Activated CD8-positive, alpha-beta memory T cell treated with anti-CD3 and anti-CD28 coated beads, Interleukin-2, amount 10 ng/mL, durations not matched to agents 7 days and 5 days (primary cell): ENCODE measurements at regions not wholly inside any gene's neighbourhood (a gene's known extent, or its start where the extent isn't known, plus 50 kb on each side); places are given as distances from the start of the nearest gene placed in this dataset.

Source experiments
- ATAC-seq: fragments of 150-1000 bp; cut with Tn5 transposase; one replicate; pipeline ENCODE4 v1.10.0; 2021; ENCODE audit warnings: moderate library complexity
- CTCF ChIA-PET: fragments of 350-600 bp; sonication (Branson Sonifier 250); formaldehyde crosslinking; loops from one replicate; lab custom pipeline; 2021; ENCODE audit warnings: antibody characterized with exemption; lab: Charles Lee
- DNase-seq: peaks from one replicate; pipeline ENCODE4 v3.0.0-alpha.2; 2020
- H3K27ac Mint-ChIP-seq: one replicate; pipeline ENCODE4 v1.8.0; 2021; ENCODE audit warnings: mild to moderate bottlenecking, mixed read lengths
- H3K27me3 Mint-ChIP-seq: one replicate; pipeline ENCODE4 v1.8.0; 2021; ENCODE audit warnings: mixed read lengths
- H3K36me3 Mint-ChIP-seq: one replicate; pipeline ENCODE4 v1.8.0; 2021; ENCODE audit warnings: mild to moderate bottlenecking, mixed read lengths
- H3K4me1 Mint-ChIP-seq: one replicate; pipeline ENCODE4 v1.8.0; 2021; ENCODE audit warnings: mixed read lengths
- H3K4me3 Mint-ChIP-seq: one replicate; pipeline ENCODE4 v1.8.0; 2021; ENCODE audit warnings: mild to moderate bottlenecking, moderate library complexity, mixed read lengths
- H3K9me3 Mint-ChIP-seq: one replicate; pipeline ENCODE4 v1.8.0; 2022; ENCODE audit warnings: low read depth, mixed read lengths

DNA sequence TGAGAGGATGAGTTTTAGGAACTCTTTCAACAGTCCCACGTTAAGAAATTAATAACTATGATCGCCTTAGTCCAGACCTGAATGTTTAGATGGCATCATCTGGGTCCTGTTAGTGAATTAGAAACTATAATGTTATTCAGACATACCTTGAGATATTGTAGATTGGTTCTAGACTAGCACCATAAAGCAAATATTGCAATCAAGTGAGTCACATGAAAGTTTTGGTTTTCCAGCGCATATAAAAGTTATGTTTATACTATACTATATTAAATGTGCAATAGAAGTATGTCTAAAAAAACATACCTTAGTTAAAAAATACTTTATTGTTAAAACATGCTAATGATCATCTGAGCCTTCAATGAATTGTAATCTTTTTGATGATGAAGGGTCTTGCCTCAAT lies 106.6 kb upstream of the ATP2B1 start:
- DNase-seq = no peak
- CTCF ChIA-PET = no interaction called here
- no peak overlapping the region for H3K27ac Mint-ChIP-seq
- no peaks in the 10 kb centered on the region for H3K36me3 Mint-ChIP-seq
- H3K4me1 Mint-ChIP-seq = no peaks in the 10 kb centered on the region
- H3K27me3 Mint-ChIP-seq = no peaks in the 10 kb centered on the region
- ATAC-seq = no peak
- peaks cover 2% of the 10 kb centered on the region for H3K9me3 Mint-ChIP-seq
- no peak overlapping the region for H3K4me3 Mint-ChIP-seq

DNA sequence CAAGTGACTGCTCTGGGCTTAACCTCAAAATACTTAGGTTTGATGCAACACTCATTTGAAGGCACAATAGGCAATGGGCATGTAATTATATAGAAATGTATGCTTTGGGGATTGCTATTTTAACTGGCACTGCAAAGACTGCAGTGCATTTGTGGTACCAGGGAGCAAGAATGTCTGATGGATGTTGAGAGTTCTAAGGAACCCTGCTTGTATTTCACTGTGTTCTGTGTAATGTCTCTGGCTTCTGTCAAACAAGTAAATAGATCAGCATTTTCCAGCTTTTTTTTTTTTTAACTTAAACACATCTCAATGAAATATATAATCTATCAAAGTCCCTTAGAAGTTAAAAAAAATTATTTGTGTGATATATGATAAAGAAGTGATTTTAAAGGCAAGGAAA lies 94.8 kb upstream of the ATP2B1 start:
- DNase-seq = no peak
- ATAC-seq = no peak
- H3K9me3 Mint-ChIP-seq = peaks cover 6% of the 10 kb centered on the region
- no peak overlapping the region for H3K4me3 Mint-ChIP-seq
- CTCF ChIA-PET = interaction anchor here (1.7 kb wide), 1 partner anchor 15 kb away, joined by 3 read pairs; no protein-coding TSS in a partner anchor
- H3K27me3 Mint-ChIP-seq = no peaks in the 10 kb centered on the region
- H3K4me1 Mint-ChIP-seq = no peaks in the 10 kb centered on the region
- no peak overlapping the region for H3K27ac Mint-ChIP-seq
- H3K36me3 Mint-ChIP-seq = no peaks in the 10 kb centered on the region

GRCh38 chr12:89801284-89801683 lies 92.6 kb upstream of the ATP2B1 start:
- no peaks in the 10 kb centered on the region for H3K4me1 Mint-ChIP-seq
- CTCF ChIA-PET = no interaction called here
- H3K4me3 Mint-ChIP-seq = no peak overlapping the region
- DNase-seq = no peak
- H3K27me3 Mint-ChIP-seq = no peaks in the 10 kb centered on the region
- H3K27ac Mint-ChIP-seq = no peak overlapping the region
- no peak for ATAC-seq
- H3K9me3 Mint-ChIP-seq = peaks cover 4% of the 10 kb centered on the region
- H3K36me3 Mint-ChIP-seq = no peaks in the 10 kb centered on the region

DNA sequence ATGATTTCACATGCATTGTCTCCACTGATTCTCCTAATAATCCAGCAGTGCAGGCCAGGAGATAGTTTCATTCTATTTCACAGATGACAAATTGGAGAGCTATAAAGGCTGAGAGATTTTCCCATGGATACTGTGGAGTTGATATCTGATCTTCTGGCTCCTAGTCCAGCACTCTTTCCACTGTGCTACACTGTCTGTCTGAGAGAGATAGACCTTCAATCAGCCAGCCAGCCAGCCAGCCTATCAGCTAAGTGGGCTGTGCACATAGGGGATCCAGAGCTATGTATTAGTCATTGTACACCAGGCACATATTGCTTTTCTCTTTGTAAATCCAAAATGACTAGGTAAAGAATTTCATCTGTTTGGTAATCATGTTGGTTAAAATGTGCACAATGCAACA lies 91.8 kb upstream of the ATP2B1 start:
- Mint-ChIP-seq H3K9me3 (no peaks in the 10 kb centered on the region), H3K4me1 (no peaks in the 10 kb centered on the region), H3K36me3 (no peaks in the 10 kb centered on the region), H3K4me3 (no peak overlapping the region), H3K27ac (no peak overlapping the region), H3K27me3 (no peaks in the 10 kb centered on the region)
- no peak for ATAC-seq
- DNase-seq = no peak
- CTCF ChIA-PET = no interaction called here

DNA sequence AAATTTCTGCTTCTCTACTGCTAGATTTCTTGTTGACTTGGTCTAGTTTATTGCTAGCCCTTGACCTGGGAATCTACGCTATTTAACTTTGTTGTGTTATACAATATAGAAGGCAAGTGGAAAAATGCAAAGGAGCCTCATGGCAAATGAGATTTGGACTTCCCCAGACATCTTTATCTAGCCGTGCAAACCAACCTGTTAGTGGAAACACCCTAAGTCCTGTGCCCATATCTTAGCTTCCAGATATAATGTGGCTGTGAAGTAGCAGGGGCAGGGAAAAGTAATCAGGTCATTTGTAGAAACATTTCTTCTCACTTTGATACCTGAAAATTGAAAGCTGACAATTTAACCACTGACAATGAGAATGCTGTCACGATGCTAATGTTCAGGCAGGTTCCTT lies 90.7 kb upstream of the ATP2B1 start:
- Mint-ChIP-seq H3K4me3 (no peak overlapping the region), H3K27ac (no peak overlapping the region), H3K36me3 (no peaks in the 10 kb centered on the region), H3K27me3 (no peaks in the 10 kb centered on the region), H3K9me3 (no peaks in the 10 kb centered on the region), H3K4me1 (no peaks in the 10 kb centered on the region)
- DNase-seq (no peak), ATAC-seq (no peak)
- CTCF ChIA-PET = no interaction called here

DNA sequence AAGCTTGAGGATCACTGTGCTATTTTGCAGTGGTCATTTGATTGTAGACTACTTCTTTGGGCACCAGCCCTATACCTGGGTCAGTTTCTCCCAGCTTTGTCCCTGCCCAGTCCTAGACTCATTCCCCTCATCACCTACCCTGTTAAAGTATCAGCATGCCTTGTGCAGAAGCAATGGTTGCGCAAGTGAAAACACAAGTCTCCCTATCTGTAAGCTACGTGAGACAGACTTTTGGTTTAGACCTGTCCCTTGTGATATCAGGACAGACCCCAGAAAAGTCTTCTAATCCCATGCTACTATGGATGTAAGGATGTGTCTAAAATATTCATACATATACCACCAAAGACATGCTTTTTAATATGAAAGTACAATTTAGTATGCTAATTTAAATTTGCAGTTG lies 88.8 kb upstream of the ATP2B1 start:
- no peak overlapping the region for H3K4me3 Mint-ChIP-seq
- no peaks in the 10 kb centered on the region for H3K36me3 Mint-ChIP-seq
- CTCF ChIA-PET = interaction anchor here (1.3 kb wide), 1 partner anchor 254 kb away, joined by 3 read pairs; no protein-coding TSS in a partner anchor
- no peaks in the 10 kb centered on the region for H3K9me3 Mint-ChIP-seq
- no peaks in the 10 kb centered on the region for H3K4me1 Mint-ChIP-seq
- no peaks in the 10 kb centered on the region for H3K27me3 Mint-ChIP-seq
- ATAC-seq (no peak), DNase-seq (no peak)
- no peak overlapping the region for H3K27ac Mint-ChIP-seq

- H3K27me3 Mint-ChIP-seq = no peaks in the 10 kb centered on the region
- H3K27ac Mint-ChIP-seq = no peak overlapping the region
- H3K36me3 Mint-ChIP-seq = no peaks in the 10 kb centered on the region
- DNase-seq (no peak), ATAC-seq (no peak)
- H3K9me3 Mint-ChIP-seq = no peaks in the 10 kb centered on the region
- CTCF ChIA-PET = interaction anchor here (0.7 to 1.3 kb wide), 2 partner anchors 95 to 254 kb away, joined by 3 read pairs; no protein-coding TSS in a partner anchor
- H3K4me1 Mint-ChIP-seq = no peaks in the 10 kb centered on the region
- H3K4me3 Mint-ChIP-seq = no peak overlapping the region
Observed at GRCh38 chr12:89796798-89797382, 88.3 kb upstream of the ATP2B1 start.

GRCh38 chr12:89793946-89794345 lies 85.3 kb upstream of the ATP2B1 start:
- Mint-ChIP-seq H3K27ac (no peak overlapping the region), H3K4me1 (no peaks in the 10 kb centered on the region), H3K9me3 (peaks cover 2% of the 10 kb centered on the region), H3K27me3 (no peaks in the 10 kb centered on the region), H3K4me3 (no peak overlapping the region), H3K36me3 (peaks cover 2% of the 10 kb centered on the region)
- CTCF ChIA-PET = no interaction called here
- DNase-seq = no peak
- ATAC-seq = no peak

DNA sequence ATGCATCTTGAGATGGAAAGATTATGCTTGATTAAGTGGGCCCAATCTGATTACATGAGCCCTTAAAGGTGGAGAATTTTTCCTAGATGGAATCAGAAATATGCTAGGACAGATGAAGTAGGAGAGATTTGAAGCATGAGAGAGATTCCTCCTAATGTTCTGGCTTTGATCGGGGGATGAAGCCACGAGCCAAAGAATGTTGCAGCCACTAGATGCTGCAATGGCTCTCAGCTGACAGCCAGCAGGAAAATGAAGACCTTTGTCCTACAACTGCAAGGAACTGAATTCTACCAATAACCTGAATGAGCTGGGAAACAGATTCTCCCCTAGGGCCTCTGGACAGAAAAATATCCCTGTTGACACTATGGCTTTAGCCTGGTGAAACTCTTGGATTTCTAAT lies 82.6 kb upstream of the ATP2B1 start:
- DNase-seq = no peak
- Mint-ChIP-seq H3K4me1 (no peaks in the 10 kb centered on the region), H3K36me3 (peaks cover 5% of the 10 kb centered on the region), H3K9me3 (peaks cover 4% of the 10 kb centered on the region), H3K27ac (no peak overlapping the region), H3K27me3 (no peaks in the 10 kb centered on the region), H3K4me3 (no peak overlapping the region)
- CTCF ChIA-PET = no interaction called here
- ATAC-seq = no peak

DNA sequence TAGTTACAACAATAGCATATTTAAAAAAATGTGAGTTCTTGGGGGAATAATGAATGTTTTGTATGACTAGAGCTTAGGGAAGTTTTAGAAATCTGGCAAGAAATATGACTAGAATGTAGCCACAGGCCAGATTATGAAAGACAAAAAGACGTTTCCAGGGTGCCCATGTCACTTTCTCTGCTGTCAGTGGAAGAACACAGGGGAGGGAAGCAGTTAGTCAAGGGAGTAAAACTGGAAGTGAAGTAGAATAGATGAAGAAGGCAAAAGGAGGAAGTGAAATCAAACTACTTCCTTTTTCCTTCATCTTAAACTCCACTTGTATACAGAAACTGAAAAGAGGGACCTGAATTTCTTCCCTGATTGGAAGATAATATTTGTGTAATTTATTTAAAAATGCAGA lies 81.2 kb upstream of the ATP2B1 start:
- H3K9me3 Mint-ChIP-seq = peaks cover 8% of the 10 kb centered on the region
- H3K27me3 Mint-ChIP-seq = no peaks in the 10 kb centered on the region
- CTCF ChIA-PET = no interaction called here

GRCh38 chr12:89787763-89788162 lies 79.1 kb upstream of the ATP2B1 start:
- Mint-ChIP-seq H3K36me3 (peaks cover 12% of the 10 kb centered on the region), H3K27ac (no peak overlapping the region), H3K4me3 (no peak overlapping the region), H3K27me3 (no peaks in the 10 kb centered on the region), H3K9me3 (peaks cover 8% of the 10 kb centered on the region), H3K4me1 (no peaks in the 10 kb centered on the region)
- DNase-seq = no peak
- CTCF ChIA-PET = no interaction called here
- ATAC-seq = no peak

More for the DNA sequence above, 81.2 kb upstream of the ATP2B1 start:
- Mint-ChIP-seq H3K36me3 (peaks cover 12% of the 10 kb centered on the region), H3K4me3 (no peak overlapping the region), H3K4me1 (no peaks in the 10 kb centered on the region), H3K27ac (no peak overlapping the region)
- ATAC-seq (no peak), DNase-seq (no peak)

DNA sequence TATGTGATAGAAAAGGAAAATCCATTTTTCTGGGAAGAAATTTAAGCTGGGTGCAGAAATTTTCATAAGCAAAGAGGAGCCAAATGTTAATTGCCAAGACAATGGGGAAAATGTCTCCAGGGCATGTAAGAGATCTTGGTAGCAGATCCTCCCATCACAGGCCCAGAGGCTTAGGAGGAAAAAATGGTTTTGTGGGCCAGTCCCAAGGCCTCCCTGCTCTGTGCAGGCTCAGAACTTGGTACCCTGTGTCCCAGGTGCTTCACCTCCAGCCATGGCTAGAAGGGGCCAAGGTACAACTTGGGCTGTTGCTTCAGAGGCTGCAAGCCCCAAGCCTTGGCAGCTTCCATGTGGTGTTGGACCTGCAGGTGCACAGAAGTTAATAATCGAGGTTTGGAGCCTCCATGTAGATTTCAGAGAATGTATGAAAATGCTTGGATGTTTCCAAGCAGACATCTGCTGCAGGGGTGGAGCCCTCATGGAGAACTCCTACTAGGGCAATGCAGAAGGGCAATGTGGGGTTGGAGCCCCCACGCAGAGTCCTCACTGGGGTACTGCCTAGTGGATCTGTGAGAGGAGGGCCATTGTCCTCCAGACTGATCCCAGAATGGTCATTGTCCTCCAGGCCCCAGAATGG lies 77.7 kb upstream of the ATP2B1 start:
- DNase-seq (no peak), ATAC-seq (no peak)
- Mint-ChIP-seq H3K27me3 (no peaks in the 10 kb centered on the region), H3K9me3 (peaks cover 8% of the 10 kb centered on the region), H3K4me1 (no peaks in the 10 kb centered on the region), H3K36me3 (peaks cover 12% of the 10 kb centered on the region), H3K27ac (no peak overlapping the region), H3K4me3 (no peak overlapping the region)
- CTCF ChIA-PET = no interaction called here

DNA sequence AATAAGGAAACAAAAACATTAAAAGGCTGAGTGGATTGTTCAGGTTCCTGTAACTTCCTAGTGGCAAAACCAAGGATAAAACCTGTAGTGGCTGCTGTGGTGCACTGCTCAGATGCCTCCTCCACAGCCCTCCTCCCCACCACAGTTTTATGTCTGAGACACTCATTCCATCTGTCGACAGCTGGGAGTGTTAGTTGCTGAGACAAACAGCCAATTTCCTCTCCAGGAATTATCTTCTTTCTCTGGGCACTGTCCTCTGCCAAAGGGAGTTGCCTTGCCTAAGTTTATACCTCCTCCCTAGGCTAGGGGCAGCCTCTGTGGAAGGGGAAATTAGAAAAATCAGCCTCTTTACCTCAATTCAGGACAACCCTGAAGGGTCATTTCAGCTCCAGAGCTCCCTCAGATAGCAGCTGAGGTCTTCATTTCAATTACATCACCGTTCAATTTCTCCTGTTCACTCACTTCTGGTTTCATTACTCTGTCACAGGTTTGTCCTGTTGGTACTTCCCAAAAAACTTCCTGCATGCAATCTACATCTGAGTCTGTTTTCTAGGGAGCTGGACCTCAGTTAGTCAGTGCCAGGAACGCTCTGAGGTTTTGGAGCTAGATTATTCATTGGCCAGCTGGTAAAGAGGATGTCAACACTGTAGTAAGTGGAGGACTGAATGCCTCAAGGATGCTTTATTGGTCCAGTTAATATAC lies 74.9 kb upstream of the ATP2B1 start:
- Mint-ChIP-seq H3K27me3 (no peaks in the 10 kb centered on the region), H3K4me3 (no peak overlapping the region), H3K4me1 (no peaks in the 10 kb centered on the region), H3K27ac (no peak overlapping the region), H3K36me3 (peaks cover 10% of the 10 kb centered on the region), H3K9me3 (peaks cover 6% of the 10 kb centered on the region)
- CTCF ChIA-PET = no interaction called here
- ATAC-seq (no peak), DNase-seq (no peak)

DNA sequence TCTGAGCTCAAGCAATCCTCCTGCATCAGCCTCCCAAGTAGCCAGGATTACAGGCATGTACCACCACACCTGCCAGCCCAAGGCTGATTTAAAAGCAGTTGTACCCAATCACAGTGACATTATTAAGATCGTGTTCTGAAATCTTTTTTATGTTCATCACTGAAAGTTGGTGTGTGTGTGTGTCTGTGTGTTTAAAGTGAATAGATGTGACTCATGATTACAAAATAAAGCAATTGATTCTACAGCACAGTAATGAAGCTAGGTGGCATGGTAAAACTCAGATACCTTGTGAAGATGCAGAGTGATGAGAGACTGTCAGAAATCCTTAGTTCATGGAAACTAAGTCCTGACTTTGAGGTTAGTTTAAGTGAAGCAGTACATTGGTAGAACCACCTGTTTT lies 74.2 kb upstream of the ATP2B1 start:
- peaks cover 10% of the 10 kb centered on the region for H3K36me3 Mint-ChIP-seq
- peaks cover 4% of the 10 kb centered on the region for H3K9me3 Mint-ChIP-seq
- no peak for ATAC-seq
- no peaks in the 10 kb centered on the region for H3K27me3 Mint-ChIP-seq
- H3K4me3 Mint-ChIP-seq = no peak overlapping the region
- H3K27ac Mint-ChIP-seq = no peak overlapping the region
- no peaks in the 10 kb centered on the region for H3K4me1 Mint-ChIP-seq
- no peak for DNase-seq
- CTCF ChIA-PET = no interaction called here
